ENCODE measurements at regions not wholly inside any gene's neighbourhood (a gene's known extent, or its start where the extent isn't known, plus 50 kb on each side); places are given as distances from the start of the nearest gene placed in this dataset.

DNA sequence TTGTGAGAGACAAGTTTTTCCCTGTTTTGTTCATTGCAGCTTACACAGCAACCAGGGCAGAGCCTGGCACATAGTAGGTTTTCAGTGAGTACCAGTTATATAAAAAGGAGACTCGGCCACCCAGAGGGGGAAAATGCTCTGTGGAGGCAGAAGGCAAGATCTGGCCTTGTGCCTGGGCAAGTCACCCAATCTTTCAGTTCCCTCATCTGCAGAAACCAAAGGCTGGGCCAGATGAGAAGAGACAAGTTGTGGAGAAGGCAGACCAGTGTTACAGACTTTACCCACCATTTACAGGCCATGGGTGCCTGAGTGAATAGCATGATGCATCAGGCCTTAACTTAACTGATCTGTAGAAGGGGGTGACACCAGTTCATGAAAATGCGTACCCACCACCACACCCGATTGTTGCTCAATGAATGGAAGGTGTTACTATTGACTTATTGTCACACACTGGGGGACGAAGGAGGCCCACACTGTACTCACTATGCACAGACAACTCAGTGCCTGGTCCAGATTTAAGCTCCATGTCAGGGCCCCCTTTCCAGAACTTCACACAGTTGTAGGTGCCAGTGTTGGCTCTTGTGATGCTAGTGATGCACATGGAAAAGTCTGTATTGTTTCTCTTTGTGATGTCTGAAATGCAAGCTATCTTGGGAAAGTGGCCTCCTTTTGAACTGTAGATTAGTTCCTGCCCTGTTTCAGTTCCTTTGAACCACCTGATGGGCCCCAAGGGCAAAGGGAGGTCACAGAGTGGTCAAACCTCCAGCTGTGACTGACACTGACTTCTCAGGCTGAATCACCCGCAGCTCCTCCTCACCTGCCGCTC lies 64.3 kb upstream of the SIRPG start:
- Histone ChIP-seq H3K27me3 (ENCODE audit: low read depth) (peaks cover 49% of the 10 kb centered on the region), H3K9me3 (replicated peaks) (peaks cover 6% of the 10 kb centered on the region), H3K27ac (replicated peaks) (no peak overlapping the region), H3K36me3 (no peaks in the 10 kb centered on the region), H3K4me3 (no peak overlapping the region), H3K4me1 (no peaks in the 10 kb centered on the region)
- intact Hi-C loops (cut with micrococcal nuclease) = no loop called here
- no peak for TF ChIP-seq CTCF (IDR thresholded peaks at IDR 0.05; ENCODE audit: borderline replicate concordance)
- DNase-seq = no peak

GRCh38 chr20:1720845-1721475 lies 63.4 kb upstream of the SIRPG start:
- H3K27me3 ChIP-seq (ENCODE audit: low read depth) = peaks cover 49% of the 10 kb centered on the region
- no peak for DNase-seq
- H3K9me3 ChIP-seq (replicated peaks) = peaks cover 10% of the 10 kb centered on the region
- no peaks in the 10 kb centered on the region for H3K4me1 ChIP-seq
- H3K4me3 ChIP-seq = no peak overlapping the region
- no peak overlapping the region for H3K27ac ChIP-seq (replicated peaks)
- no peak for TF ChIP-seq CTCF (IDR thresholded peaks at IDR 0.05; ENCODE audit: borderline replicate concordance)
- no peaks in the 10 kb centered on the region for H3K36me3 ChIP-seq
- intact Hi-C loops (cut with micrococcal nuclease) = no loop called here

- Histone ChIP-seq H3K9me3 (replicated peaks) (peaks cover 18% of the 10 kb centered on the region), H3K27me3 (ENCODE audit: low read depth) (peaks cover 49% of the 10 kb centered on the region), H3K36me3 (no peaks in the 10 kb centered on the region), H3K4me3 (no peak overlapping the region), H3K4me1 (no peaks in the 10 kb centered on the region), H3K27ac (replicated peaks) (no peak overlapping the region)
- DNase-seq = no peak
- no peak for TF ChIP-seq CTCF (IDR thresholded peaks at IDR 0.05; ENCODE audit: borderline replicate concordance)
- intact Hi-C loops (cut with micrococcal nuclease) = no loop called here
Measured at GRCh38 chr20:1720226-1720625, 62.6 kb upstream of the SIRPG start.

GRCh38 chr20:1718604-1719384 lies 61.2 kb upstream of the SIRPG start:
- intact Hi-C loops (cut with micrococcal nuclease) = no loop called here
- Histone ChIP-seq H3K27ac (replicated peaks) (no peak overlapping the region), H3K27me3 (ENCODE audit: low read depth) (peaks cover 49% of the 10 kb centered on the region), H3K4me3 (no peak overlapping the region), H3K36me3 (no peaks in the 10 kb centered on the region), H3K4me1 (no peaks in the 10 kb centered on the region), H3K9me3 (replicated peaks) (peaks cover 25% of the 10 kb centered on the region)
- no peak for DNase-seq
- TF ChIP-seq CTCF (IDR thresholded peaks at IDR 0.05; ENCODE audit: borderline replicate concordance) = no peak
